Ascending aorta (tissue), 2 donors: ENCODE measurements at regions not wholly inside any gene's neighbourhood (a gene's known extent, or its start where the extent isn't known, plus 50 kb on each side); places are given as distances from the start of the nearest gene placed in this dataset.

Experiments
- DNase-seq, 2 donors: peaks; one replicate each; pipeline ENCODE4 v3.0.0-alpha.2; 2019; ENCODE audit warnings: low spot score in 2 of 2
- H3K27ac ChIP-seq, 2 donors: fragments of 200-600 bp; sonication (generic); one replicate each; pipeline ENCODE4 v1.5.1; 2016 to 2017; ENCODE audit warnings: mild to moderate bottlenecking in 1 of 2
- H3K27me3 ChIP-seq: fragments of 200-600 bp; sonication (generic); one replicate; pipeline ENCODE4 v1.5.1; 2017
- H3K36me3 ChIP-seq, 2 donors: fragments of 200-600 bp; sonication (generic); one replicate each; pipeline ENCODE4 v1.5.1; 2016
- H3K4me1 ChIP-seq, 2 donors: fragments of 200-600 bp; sonication (generic); one replicate each; pipeline ENCODE4 v1.5.1; 2016 to 2017; ENCODE audit warnings: mild to moderate bottlenecking in 1 of 2
- H3K4me3 ChIP-seq, 2 donors: fragments of 200-600 bp; sonication (generic); one replicate each; pipeline ENCODE4 v1.5.1; 2016 to 2017; ENCODE audit warnings: mild to moderate bottlenecking in 1 of 2
- H3K9me3 ChIP-seq, 2 donors: fragments of 200-600 bp; sonication (generic); one replicate each; pipeline ENCODE4 v1.5.1; 2016
- CTCF ChIP-seq, 3 experiments: fragments of 200-600 bp in 2 of 3; fragments of 450-650 bp in 1 of 3; sonication (generic) in 2 of 3; IDR thresholded peaks; one replicate each; pipeline ENCODE4 v1.5.1; 2016 to 2019; ENCODE audit warnings: antibody characterized with exemption in 3 of 3, mild to moderate bottlenecking in 1 of 3, moderate library complexity in 1 of 3
- intact Hi-C: fragments of 100-400 bp; cut with DNase I; formaldehyde crosslinking; loops from one replicate; pipeline ENCODE4 v1.15.1; 2023

- intact Hi-C loops: no loop called here
- TF ChIP-seq CTCF (IDR thresholded peaks at IDR 0.05): no peak
- no peak overlapping the region for H3K27ac ChIP-seq
- no peaks in the 10 kb centered on the region for H3K36me3 ChIP-seq
- no peaks in the 10 kb centered on the region for H3K4me1 ChIP-seq
- no peak for DNase-seq
- H3K27me3 ChIP-seq: no peaks in the 10 kb centered on the region
- no peaks in the 10 kb centered on the region for H3K9me3 ChIP-seq
- H3K4me3 ChIP-seq: no peak overlapping the region
These were observed 256.5 kb upstream of the CRY1 start for GRCh38 chr12:107349839-107350238.

DNA sequence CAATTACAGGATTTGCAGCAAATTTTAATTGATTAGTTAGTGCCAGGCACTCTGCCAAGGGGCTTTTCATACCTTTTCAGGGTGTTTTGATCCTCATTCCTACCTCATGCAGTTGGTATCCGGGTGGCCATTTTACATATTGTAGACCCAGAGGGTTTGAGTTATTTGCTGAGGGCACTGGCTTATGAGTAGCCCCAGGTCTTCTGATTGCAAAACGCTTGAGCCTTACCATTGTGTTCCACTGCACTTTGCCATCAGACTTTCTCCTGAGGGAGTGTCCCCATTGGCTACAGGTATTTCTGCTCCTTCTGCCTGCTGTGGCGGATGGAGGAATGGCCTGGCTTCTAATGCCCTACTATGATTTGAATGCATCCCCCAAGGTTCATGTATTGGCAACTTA is 257.8 kb upstream of the CRY1 start:
- no peak for DNase-seq
- Histone ChIP-seq H3K4me1 (no peaks in the 10 kb centered on the region), H3K36me3 (no peaks in the 10 kb centered on the region), H3K27me3 (no peaks in the 10 kb centered on the region), H3K27ac (no peak overlapping the region), H3K4me3 (no peak overlapping the region), H3K9me3 (no peaks in the 10 kb centered on the region)
- no peak for TF ChIP-seq CTCF (IDR thresholded peaks at IDR 0.05)
- intact Hi-C loops: no loop called here

GRCh38 chr12:107351713-107352112 is 258.4 kb upstream of the CRY1 start:
- Histone ChIP-seq H3K27me3 (no peaks in the 10 kb centered on the region), H3K4me3 (no peak overlapping the region), H3K27ac (no peak overlapping the region), H3K9me3 (no peaks in the 10 kb centered on the region), H3K36me3 (no peaks in the 10 kb centered on the region), H3K4me1 (no peaks in the 10 kb centered on the region)
- no peak for DNase-seq
- TF ChIP-seq CTCF (IDR thresholded peaks at IDR 0.05): no peak
- intact Hi-C loops: no loop called here

DNA sequence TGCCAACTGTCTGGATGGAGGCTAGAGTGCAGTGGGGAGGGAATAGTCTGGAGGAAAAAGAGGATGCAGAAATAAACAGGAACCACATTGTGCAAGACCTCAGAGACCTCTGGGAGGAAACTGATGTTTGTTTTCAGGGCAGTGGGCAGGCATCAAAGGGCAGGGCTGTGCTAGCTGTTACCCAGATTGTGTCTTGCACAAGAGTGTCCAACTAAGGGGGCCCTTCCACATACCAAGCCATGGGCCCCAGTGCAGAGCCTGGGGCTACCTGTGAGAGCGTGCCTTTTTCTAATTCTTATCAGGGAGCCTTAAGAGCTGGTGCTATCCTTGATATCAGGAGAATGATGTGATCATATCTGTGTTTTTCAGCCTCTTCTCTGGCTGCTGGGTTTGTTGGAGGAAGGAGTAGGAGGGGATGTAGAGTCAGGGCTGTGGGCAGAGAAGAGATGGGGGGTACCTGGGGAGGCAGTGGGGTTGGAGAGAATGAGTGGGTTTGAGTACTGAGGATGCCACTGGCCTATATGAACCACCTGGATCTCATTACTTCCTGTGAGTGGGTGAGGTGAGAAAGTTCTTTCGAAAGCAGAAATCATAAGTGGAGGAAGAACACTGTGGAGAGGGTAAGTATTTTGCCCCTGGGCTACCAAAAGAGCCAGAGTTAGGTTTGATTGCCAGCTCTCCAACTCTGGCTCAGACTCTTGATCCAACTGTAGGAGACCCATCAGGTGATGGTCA is 259.2 kb upstream of the CRY1 start:
- Histone ChIP-seq H3K4me3 (no peak overlapping the region), H3K27me3 (no peaks in the 10 kb centered on the region), H3K4me1 (no peaks in the 10 kb centered on the region), H3K9me3 (no peaks in the 10 kb centered on the region), H3K27ac (no peak overlapping the region), H3K36me3 (no peaks in the 10 kb centered on the region)
- no peak for TF ChIP-seq CTCF (IDR thresholded peaks at IDR 0.05)
- DNase-seq: no peak
- intact Hi-C loops: no loop called here

DNA sequence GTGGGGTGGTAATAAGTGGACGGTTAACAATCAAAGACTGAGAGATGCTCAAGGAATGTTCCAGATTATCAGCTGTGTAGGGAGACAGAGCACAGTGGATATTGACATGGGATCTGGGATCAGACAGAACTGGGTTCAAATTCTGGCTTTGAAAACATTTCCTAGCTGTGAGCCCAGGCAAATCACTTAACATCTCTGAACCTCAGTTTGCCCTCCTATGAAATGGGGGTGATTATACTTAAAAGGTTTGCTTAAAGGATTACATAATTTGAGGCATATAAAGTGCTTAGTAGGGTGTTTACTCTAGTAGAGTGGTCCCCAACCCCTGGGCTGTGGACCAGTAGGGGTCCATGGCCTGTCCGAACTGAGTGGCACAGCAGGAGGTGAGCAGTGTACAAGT is 260.0 kb upstream of the CRY1 start:
- intact Hi-C loops: no loop called here

More for the DNA sequence above, 260.0 kb upstream of the CRY1 start:
- Histone ChIP-seq H3K9me3 (no peaks in the 10 kb centered on the region), H3K4me3 (no peak overlapping the region), H3K4me1 (no peaks in the 10 kb centered on the region), H3K27ac (no peak overlapping the region), H3K36me3 (no peaks in the 10 kb centered on the region), H3K27me3 (no peaks in the 10 kb centered on the region)
- no peak for DNase-seq
- TF ChIP-seq CTCF (IDR thresholded peaks at IDR 0.05): no peak
